Neural cell (in vitro differentiated cells): ENCODE measurements at regions not wholly inside any gene's neighbourhood (a gene's known extent, or its start where the extent isn't known, plus 50 kb on each side); places are given as distances from the start of the nearest gene placed in this dataset.

Experiments used
- CTCF ChIP-seq: fragments of 450-650 bp; IDR thresholded peaks from 2 replicates; pipeline ENCODE4 v1.5.1; 2014; ENCODE audit warnings: antibody characterized with exemption, mild to moderate bottlenecking, moderate library complexity; ENCODE audit not compliant: poor library complexity, severe bottlenecking
- EZH2 ChIP-seq: fragments of 200-600, 300-800 bp; shearing (Covaris generic), sonication (generic); IDR thresholded peaks from 2 replicates; pipeline ENCODE4 v1.6.1; 2014; ENCODE audit warnings: antibody characterized with exemption, low read length, borderline replicate concordance, mild to moderate bottlenecking; ENCODE audit not compliant: insufficient read depth, poor library complexity, severe bottlenecking
- POLR2AphosphoS5 ChIP-seq: IDR thresholded peaks from 2 replicates; pipeline ENCODE4 v1.6.1; 2012
- RAD21 ChIP-seq: fragments of 450-650 bp; conservative IDR thresholded peaks from 2 replicates; pipeline ENCODE4 v1.6.1; 2014; ENCODE audit warnings: antibody characterized with exemption, mild to moderate bottlenecking, moderate library complexity
- SMC3 ChIP-seq: fragments of 450-650 bp; conservative IDR thresholded peaks from 2 replicates; pipeline ENCODE4 v1.6.1; 2014; ENCODE audit warnings: antibody characterized with exemption, mild to moderate bottlenecking, moderate library complexity; ENCODE audit not compliant: poor library complexity
- TF ChIP-seq, protein P1 (sequence below): IDR thresholded peaks from 2 replicates; pipeline ENCODE4 v1.6.1; 2012; ENCODE audit warnings: borderline replicate concordance

- TF ChIP-seq CTCF (no peak), RAD21 (no peak), EZH2 (no peak), POLR2AphosphoS5 (no peak), SMC3 (no peak)
- TF ChIP-seq, protein P1, sequence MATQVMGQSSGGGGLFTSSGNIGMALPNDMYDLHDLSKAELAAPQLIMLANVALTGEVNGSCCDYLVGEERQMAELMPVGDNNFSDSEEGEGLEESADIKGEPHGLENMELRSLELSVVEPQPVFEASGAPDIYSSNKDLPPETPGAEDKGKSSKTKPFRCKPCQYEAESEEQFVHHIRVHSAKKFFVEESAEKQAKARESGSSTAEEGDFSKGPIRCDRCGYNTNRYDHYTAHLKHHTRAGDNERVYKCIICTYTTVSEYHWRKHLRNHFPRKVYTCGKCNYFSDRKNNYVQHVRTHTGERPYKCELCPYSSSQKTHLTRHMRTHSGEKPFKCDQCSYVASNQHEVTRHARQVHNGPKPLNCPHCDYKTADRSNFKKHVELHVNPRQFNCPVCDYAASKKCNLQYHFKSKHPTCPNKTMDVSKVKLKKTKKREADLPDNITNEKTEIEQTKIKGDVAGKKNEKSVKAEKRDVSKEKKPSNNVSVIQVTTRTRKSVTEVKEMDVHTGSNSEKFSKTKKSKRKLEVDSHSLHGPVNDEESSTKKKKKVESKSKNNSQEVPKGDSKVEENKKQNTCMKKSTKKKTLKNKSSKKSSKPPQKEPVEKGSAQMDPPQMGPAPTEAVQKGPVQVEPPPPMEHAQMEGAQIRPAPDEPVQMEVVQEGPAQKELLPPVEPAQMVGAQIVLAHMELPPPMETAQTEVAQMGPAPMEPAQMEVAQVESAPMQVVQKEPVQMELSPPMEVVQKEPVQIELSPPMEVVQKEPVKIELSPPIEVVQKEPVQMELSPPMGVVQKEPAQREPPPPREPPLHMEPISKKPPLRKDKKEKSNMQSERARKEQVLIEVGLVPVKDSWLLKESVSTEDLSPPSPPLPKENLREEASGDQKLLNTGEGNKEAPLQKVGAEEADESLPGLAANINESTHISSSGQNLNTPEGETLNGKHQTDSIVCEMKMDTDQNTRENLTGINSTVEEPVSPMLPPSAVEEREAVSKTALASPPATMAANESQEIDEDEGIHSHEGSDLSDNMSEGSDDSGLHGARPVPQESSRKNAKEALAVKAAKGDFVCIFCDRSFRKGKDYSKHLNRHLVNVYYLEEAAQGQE = no peak
These were observed 236.0 kb downstream of the IRF8 start for GRCh38 chr16:86134802-86135461.
